B cell (primary cell): ENCODE measurements at regions not wholly inside any gene's neighbourhood (a gene's known extent, or its start where the extent isn't known, plus 50 kb on each side); places are given as distances from the start of the nearest gene placed in this dataset.

Experiments used
- ATAC-seq: fragments of 200-7000 bp; cut with Tn5 transposase; one replicate; pipeline ENCODE4 v1.10.0; 2021; ENCODE audit warnings: low read depth, mild to moderate bottlenecking, moderate number of reproducible peaks, moderate library complexity
- CTCF ChIA-PET: fragments of 350-600 bp; sonication (Branson Sonifier 250); formaldehyde crosslinking; loops from one replicate; lab custom pipeline; 2021; ENCODE audit warnings: antibody characterized with exemption, inconsistent platforms; lab: Charles Lee
- POLR2A ChIA-PET: fragments of 350-600 bp; sonication (Branson Sonifier 250); formaldehyde crosslinking; loops from one replicate; lab custom pipeline; 2021; ENCODE audit warnings: antibody characterized with exemption; lab: Charles Lee
- DNase-seq: peaks from one replicate; pipeline ENCODE4 v3.0.0; 2013
- H2AFZ ChIP-seq: 2 replicates; pipeline ENCODE4 v1.6.1; 2012; ENCODE audit warnings: mild to moderate bottlenecking, low read depth, low read length; ENCODE audit not compliant: insufficient read depth, poor library complexity, severe bottlenecking
- H3K27ac ChIP-seq, 2 donors: 1 replicate in 1 of 2; 2 replicates in 1 of 2; pipeline ENCODE4 v1.5.1; 2012 to 2013; ENCODE audit warnings: low read length in 2 of 2, mild to moderate bottlenecking in 2 of 2, moderate library complexity in 1 of 2
- H3K27me3 ChIP-seq, 4 experiments: fragments of 200-600 bp in 1 of 4; sonication (generic) in 1 of 4; replicated peaks in 1 of 4; 1 replicate in 2 of 4; 2 replicates in 2 of 4; pipeline versions ENCODE4 v1.6.1 to v1.7.0; 2013 to 2016; ENCODE audit warnings: low read length in 3 of 4, mild to moderate bottlenecking in 2 of 4, mixed read lengths in 1 of 4, moderate library complexity in 1 of 4; ENCODE audit not compliant: insufficient read depth in 4 of 4, control insufficient read depth in 3 of 4; ENCODE audit errors: control extremely low read depth in 1 of 4
- H3K36me3 ChIP-seq, 2 experiments: replicated peaks in 1 of 2; 1 replicate in 1 of 2; 2 replicates in 1 of 2; pipeline versions ENCODE4 v1.6.1 to v1.7.1; 2013; ENCODE audit warnings: low read length in 1 of 2; ENCODE audit not compliant: insufficient read depth in 2 of 2, control insufficient read depth in 1 of 2; ENCODE audit errors: control extremely low read depth in 1 of 2, extremely low read depth in 1 of 2
- H3K4me1 ChIP-seq, 2 donors: fragments of 200-600 bp in 1 of 2; sonication (generic) in 1 of 2; 1 replicate in 1 of 2; 2 replicates in 1 of 2; pipeline versions ENCODE4 v1.5.1 to v1.6.1; 2013 to 2017; ENCODE audit warnings: low read length in 2 of 2; ENCODE audit not compliant: control insufficient read depth in 2 of 2, insufficient read depth in 2 of 2
- H3K4me2 ChIP-seq: replicated peaks from 2 replicates; pipeline ENCODE3; 2012; ENCODE audit warnings: mild to moderate bottlenecking, low read depth, low read length; ENCODE audit not compliant: poor library complexity, severe bottlenecking
- H3K4me3 ChIP-seq, 5 experiments: fragments of 200-600 bp in 1 of 5; sonication (generic) in 1 of 5; 1 replicate in 3 of 5; 2 replicates in 2 of 5; pipeline versions ENCODE4 v1.5.1 to v1.7.0; 2011 to 2016; ENCODE audit warnings: low read length in 4 of 5, mild to moderate bottlenecking in 4 of 5, low read depth in 2 of 5, control low read depth in 1 of 5, moderate library complexity in 1 of 5; ENCODE audit not compliant: insufficient read depth in 1 of 5; ENCODE audit errors: control extremely low read depth in 1 of 5, extremely low read depth in 1 of 5
- H3K79me2 ChIP-seq: fragments of 200-600 bp; sonication (generic); one replicate; pipeline ENCODE4 v1.6.0; 2016; ENCODE audit warnings: low read length; ENCODE audit not compliant: control insufficient read depth, insufficient read depth
- H3K9ac ChIP-seq: fragments of 200-600 bp; sonication (generic); 2 replicates; pipeline ENCODE4 v1.6.1; 2017; ENCODE audit warnings: mild to moderate bottlenecking, low read length, moderate library complexity
- H3K9me3 ChIP-seq, 3 donors: one replicate each; pipeline versions ENCODE4 v1.6.1 to v1.7.1; 2013; ENCODE audit warnings: low read length in 2 of 3; ENCODE audit not compliant: control insufficient read depth in 2 of 3, insufficient read depth in 1 of 3; ENCODE audit errors: control extremely low read depth in 1 of 3
- H4K20me1 ChIP-seq: 2 replicates; pipeline ENCODE4 v1.6.0; 2012; ENCODE audit warnings: mild to moderate bottlenecking, low read length; ENCODE audit not compliant: insufficient read depth, control insufficient read depth, poor library complexity, severe bottlenecking
- H3K27ac Mint-ChIP-seq: one replicate; pipeline ENCODE4 v1.8.0; 2021; ENCODE audit warnings: mixed read lengths
- H3K27me3 Mint-ChIP-seq: one replicate; pipeline ENCODE4 v1.8.0; 2021; ENCODE audit warnings: mixed read lengths
- H3K4me1 Mint-ChIP-seq: one replicate; pipeline ENCODE4 v1.8.0; 2021; ENCODE audit warnings: mixed read lengths
- H3K4me3 Mint-ChIP-seq: one replicate; pipeline ENCODE4 v1.8.0; 2021; ENCODE audit warnings: mixed read lengths
- H3K9me3 Mint-ChIP-seq: one replicate; pipeline ENCODE4 v1.8.0; 2022; ENCODE audit warnings: mixed read lengths; ENCODE audit not compliant: insufficient read depth
- CTCF ChIP-seq: fragments of 200-600 bp; IDR thresholded peaks from one replicate; pipeline ENCODE4 v1.8.0; 2022; ENCODE audit warnings: antibody characterized with exemption, mild to moderate bottlenecking
- EZH2 ChIP-seq: IDR thresholded peaks from 2 replicates; pipeline ENCODE4 v1.6.1; 2012; ENCODE audit warnings: borderline replicate concordance, low read depth, mild to moderate bottlenecking, moderate library complexity, low read length; ENCODE audit not compliant: insufficient read depth, poor library complexity, severe bottlenecking
- WGBS: methylation state at CpG from one replicate; pipeline ENCODE4 v1.1.5; 2013; ENCODE audit warnings: missing lambda C conversion rate; ENCODE audit not compliant: insufficient coverage; 5-methylcytosine and 5-hydroxymethylcytosine counted together
- intact Hi-C: fragments of 100-400 bp; cut with micrococcal nuclease; formaldehyde crosslinking; loops from one replicate; pipeline ENCODE4 v1.10.0; 2022

DNA sequence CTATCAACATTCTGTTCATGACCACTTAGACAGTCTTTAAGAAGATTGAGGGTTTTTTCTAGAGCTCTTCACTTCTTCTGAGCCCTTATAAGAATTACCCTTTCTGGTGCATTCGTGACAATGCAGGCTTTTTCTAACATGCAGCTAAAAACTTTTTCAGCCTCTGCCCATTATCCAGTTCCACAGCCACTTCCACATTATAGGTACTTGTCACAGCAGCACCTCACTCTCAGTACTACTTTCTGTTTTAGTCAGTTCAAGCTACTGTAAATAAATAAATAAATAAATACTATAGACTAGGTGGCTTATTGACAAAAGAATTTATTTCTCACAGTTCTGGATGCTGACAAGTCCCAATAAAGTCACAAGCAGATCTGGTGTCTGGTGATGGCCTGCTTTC, 284.4 kb upstream of the PKN2 start:
- Mint-ChIP-seq H3K27me3 (no peaks in the 10 kb centered on the region), H3K4me1 (no peaks in the 10 kb centered on the region)
- CTCF ChIA-PET, result no interaction called here

DNA sequence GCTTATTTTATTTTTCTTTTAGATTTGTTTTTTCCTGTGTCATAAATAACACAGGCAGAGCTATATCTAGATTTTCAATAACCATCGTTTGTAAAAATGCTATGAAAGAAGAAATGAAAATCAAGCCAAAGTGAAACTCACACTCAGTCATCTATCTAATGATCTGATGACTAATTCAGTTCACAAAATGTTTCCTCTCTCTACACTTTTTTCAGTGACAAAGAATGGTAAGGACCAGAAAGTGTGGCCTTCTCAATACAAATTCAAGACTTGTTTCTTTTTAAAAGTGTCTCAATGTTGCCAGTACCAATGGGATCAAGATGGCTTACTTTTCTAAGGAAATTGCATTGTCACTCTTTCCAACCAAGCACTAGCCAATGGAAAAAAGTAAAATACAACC, 282.8 kb upstream of the PKN2 start:
- Mint-ChIP-seq H3K4me1 (no peaks in the 10 kb centered on the region), H3K4me3 (no peak overlapping the region), H3K27me3 (no peaks in the 10 kb centered on the region), H3K9me3 (no peaks in the 10 kb centered on the region), H3K27ac (no peak overlapping the region)
- DNase-seq (no peak), ATAC-seq (no peak)
- Histone ChIP-seq H3K4me2 (no peak overlapping the region), H4K20me1 (no peaks in the 10 kb centered on the region), H3K9me3 (no peaks in the 10 kb centered on the region), H3K4me1 (no peaks in the 10 kb centered on the region), H3K4me3 (no peak overlapping the region), H2AFZ (no peak overlapping the region), H3K9ac (no peak overlapping the region), H3K27me3 (no peaks in the 10 kb centered on the region), H3K79me2 (no peaks in the 10 kb centered on the region), H3K36me3 (no peaks in the 10 kb centered on the region), H3K27ac (no peak overlapping the region)
- CTCF ChIA-PET, result no interaction called here
- POLR2A ChIA-PET, result no interaction called here
- intact Hi-C loops, result no loop called here
- no peak for TF ChIP-seq EZH2
- TF ChIP-seq CTCF, result no peak
- WGBS, result no CpG with 5 or more reads among the region's 1 CpG

More for the DNA sequence above, 284.4 kb upstream of the PKN2 start:
- no peak overlapping the region for H3K27ac Mint-ChIP-seq
- no peaks in the 10 kb centered on the region for H3K27me3 ChIP-seq
- WGBS, result 80% methylated on average over 1 of the region's 1 CpG
- H2AFZ ChIP-seq, result no peak overlapping the region
- no peaks in the 10 kb centered on the region for H4K20me1 ChIP-seq
- POLR2A ChIA-PET, result no interaction called here
- no peaks in the 10 kb centered on the region for H3K4me1 ChIP-seq
- no peak overlapping the region for H3K27ac ChIP-seq
- no peaks in the 10 kb centered on the region for H3K9me3 ChIP-seq
- H3K9me3 Mint-ChIP-seq, result no peaks in the 10 kb centered on the region
- intact Hi-C loops, result no loop called here
- no peak overlapping the region for H3K4me2 ChIP-seq
- ATAC-seq (no peak), DNase-seq (no peak)
- no peak overlapping the region for H3K9ac ChIP-seq
- no peaks in the 10 kb centered on the region for H3K79me2 ChIP-seq
- no peaks in the 10 kb centered on the region for H3K36me3 ChIP-seq
- H3K4me3 ChIP-seq, result no peak overlapping the region
- TF ChIP-seq EZH2, result no peak
- TF ChIP-seq CTCF, result no peak
- H3K4me3 Mint-ChIP-seq, result no peak overlapping the region
